ENCODE measurements at regions not wholly inside any gene's neighbourhood (a gene's known extent, or its start where the extent isn't known, plus 50 kb on each side); places are given as distances from the start of the nearest gene placed in this dataset.

DNA sequence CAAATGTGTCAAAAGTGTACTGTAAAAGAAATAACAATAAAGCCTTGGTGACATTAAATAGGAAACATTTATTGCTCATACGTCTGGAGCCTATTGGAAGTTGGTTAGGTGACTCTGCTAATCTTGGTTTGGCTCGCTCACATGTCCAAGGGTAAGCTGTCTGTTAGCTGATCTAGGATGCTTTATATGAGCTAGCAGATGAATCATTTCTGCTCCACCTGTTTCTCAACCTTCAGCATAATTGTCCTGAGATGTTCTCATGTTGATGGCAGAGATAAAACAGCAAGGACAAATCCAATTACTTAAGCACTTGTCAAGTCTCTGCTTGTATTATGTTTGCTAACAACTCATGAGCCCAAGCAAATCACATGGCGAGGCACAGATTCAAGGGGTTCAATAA, 56.0 kb upstream of the CD53 start:
- in situ Hi-C loops (cut with MboI; ENCODE audit: low sequenced_read_pairs), result no loop called here

DNA sequence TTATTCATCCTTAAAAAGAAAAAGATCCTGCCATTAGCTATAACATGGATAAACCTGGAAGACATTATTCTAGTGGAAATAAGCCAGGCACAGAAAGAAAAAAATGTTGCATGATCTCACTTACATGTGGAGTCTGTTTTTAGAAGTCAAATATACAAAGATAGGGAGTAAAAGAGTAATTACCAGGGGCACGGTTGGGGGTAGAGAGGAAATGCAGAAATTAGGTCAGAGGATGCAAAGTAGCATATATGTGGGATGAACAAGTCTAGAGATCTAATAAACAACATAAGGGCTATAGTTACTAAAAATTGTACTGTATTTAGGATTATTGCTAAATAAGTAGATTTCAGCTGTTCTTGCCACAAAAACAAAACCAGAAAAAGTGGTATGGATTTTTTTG, 61.4 kb upstream of the CD53 start:
- in situ Hi-C loops (cut with MboI; ENCODE audit: low sequenced_read_pairs), result no loop called here

DNA sequence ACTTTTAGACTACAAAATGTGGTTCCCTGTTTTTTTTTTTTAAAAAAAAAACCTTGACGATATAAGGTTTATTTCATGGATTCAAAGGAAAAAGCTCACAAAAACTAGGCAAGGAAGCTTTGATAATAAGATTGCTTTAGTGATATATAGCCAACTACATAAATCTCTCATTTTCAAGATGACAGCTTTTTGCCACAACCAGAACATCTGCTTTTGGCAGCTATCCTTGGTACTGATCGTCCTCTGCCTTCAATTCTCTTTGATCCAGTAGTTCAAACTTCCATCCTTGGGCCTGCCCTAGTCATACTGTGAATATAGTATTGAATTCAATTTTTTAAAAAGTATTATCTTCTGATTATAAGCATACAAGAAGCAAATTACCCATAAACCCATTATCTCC, 72.9 kb upstream of the CD53 start:
- in situ Hi-C loops (cut with MboI; ENCODE audit: low sequenced_read_pairs), result no loop called here

DNA sequence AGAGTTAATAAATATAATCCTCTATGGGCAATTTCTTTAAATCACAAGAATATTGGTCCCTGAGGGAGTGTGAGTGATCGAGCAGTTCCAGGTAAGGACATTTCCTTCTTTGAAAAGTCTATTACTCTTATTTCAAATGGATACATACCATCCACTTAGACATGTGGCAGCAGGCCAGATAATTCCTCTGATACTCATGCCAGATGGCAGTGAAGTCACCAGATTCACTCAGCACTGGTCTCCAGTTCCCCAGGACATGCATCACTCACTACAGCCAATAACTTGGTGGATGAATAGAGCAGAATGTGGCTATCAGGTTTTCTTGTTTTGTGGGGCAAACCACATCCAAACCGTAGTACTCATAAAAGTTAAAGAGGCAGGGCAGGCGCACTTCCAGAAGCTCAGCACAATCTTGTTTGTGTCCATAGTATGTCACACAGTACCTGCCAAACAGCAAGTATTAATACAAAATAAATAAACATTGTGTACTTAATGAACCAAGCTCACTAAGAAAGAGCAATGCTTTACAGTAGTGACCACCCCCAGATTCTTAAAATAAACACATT, 74.2 kb upstream of the CD53 start:
- in situ Hi-C loops (cut with MboI; ENCODE audit: low sequenced_read_pairs), result loop anchor here (25.0 kb wide), 1 partner anchor 189 kb away; no protein-coding TSS in a partner anchor

DNA sequence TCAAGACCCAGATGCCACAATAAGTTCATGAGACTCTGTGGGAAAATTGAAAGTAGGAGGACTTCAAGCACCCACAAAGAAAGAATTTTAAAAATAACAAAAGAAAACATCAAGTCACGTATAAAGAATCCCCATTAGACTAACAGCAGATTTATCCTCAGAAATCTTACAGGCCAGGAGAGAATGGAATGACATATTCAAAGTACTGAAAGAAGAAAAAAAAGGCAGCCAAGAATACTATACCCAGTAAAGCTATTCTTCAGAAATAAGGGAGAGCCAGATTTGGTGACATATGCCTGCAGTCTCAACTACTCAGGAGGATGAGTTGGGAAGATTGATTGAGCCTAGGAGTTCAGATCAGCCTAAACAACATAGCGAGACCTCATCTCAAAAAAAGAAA, 84.3 kb upstream of the CD53 start:
- in situ Hi-C loops (cut with MboI; ENCODE audit: low sequenced_read_pairs), result loop anchor here (25.0 kb wide), 1 partner anchor 199 kb away; no protein-coding TSS in a partner anchor

DNA sequence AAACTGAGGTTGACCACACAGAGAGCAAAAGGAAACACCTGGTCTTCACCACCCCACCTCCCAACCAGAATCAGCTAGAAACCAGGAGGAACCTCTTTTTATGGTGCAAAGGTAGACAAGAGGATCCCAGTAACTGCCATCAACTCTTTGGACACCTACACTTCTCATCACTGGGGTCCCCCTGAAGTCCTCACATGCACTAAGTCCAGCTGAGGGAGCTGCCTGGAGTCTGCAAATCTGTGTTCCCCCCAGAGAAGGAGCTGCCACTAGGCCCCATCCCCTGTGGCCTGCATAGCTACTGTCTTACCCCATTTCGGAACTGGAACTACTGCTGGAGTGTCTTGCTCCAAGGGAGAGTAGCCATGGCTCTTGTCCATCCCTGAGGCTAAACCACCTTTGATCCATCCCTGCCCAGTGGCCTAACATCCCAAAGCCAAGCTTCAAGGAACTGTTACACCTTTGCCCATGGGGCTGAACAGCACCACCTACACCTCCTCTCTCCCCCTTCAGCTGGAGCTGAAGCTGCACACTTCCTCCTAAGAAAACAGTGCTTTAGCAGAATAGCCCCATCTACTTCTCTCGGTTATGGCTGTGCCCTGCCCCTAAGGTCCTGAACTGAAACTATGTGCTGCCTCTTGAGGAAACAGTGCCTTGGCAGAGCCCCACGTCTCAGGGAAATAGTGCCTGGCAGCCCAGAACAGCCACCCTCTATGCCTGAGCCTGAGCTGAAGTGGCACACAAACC, 85.4 kb upstream of the CD53 start:
- in situ Hi-C loops (cut with MboI; ENCODE audit: low sequenced_read_pairs), result loop anchor here (25.0 kb wide), 1 partner anchor 200 kb away; no protein-coding TSS in a partner anchor

DNA sequence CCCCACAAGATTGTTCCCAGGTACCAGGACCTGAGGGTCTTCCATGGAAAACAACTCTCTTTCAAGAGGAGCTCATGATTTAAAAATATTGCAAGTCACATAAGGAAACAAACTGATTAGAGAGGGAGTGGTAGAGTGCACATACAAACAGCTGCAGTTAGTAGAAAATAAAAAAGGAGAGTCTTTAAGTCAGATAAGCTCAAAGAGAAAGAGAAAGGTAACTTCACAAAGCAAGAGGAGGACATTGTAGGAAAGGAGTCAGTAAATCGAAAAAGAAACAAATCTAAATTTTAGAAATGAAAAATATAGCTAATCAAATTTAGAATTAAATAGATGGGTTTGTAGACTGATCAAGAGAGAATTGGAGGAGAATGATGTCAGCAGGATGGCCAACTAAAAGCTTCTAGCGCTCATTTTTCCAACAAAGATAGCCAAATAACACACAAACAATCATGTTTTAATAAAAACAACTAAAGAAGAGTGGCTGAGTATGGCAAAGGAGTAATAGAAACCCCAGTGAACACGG, 86.1 kb upstream of the CD53 start:
- in situ Hi-C loops (cut with MboI; ENCODE audit: low sequenced_read_pairs), result loop anchor here (25.0 kb wide), 1 partner anchor 200 kb away; no protein-coding TSS in a partner anchor

DNA sequence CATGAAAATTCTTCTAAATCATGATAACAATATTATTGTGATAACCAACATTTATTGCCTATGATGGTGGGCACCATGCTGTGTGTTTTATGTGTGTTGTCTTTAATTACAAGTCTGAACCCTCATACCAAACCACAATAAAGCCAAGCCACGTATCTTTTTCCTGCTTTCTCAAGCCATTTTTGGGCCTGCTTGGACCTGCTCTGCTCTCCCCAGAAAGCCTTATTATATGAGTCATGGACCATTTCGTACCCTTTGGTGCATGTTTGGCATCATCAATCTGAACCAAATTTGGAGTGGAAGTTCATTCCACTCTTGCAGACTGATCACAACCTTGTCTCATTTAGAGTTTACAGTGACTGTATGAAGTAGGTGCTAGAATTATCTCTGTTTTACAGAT, 87.3 kb upstream of the CD53 start:
- in situ Hi-C loops (cut with MboI; ENCODE audit: low sequenced_read_pairs), result loop anchor here (25.0 kb wide), 1 partner anchor 202 kb away; no protein-coding TSS in a partner anchor

DNA sequence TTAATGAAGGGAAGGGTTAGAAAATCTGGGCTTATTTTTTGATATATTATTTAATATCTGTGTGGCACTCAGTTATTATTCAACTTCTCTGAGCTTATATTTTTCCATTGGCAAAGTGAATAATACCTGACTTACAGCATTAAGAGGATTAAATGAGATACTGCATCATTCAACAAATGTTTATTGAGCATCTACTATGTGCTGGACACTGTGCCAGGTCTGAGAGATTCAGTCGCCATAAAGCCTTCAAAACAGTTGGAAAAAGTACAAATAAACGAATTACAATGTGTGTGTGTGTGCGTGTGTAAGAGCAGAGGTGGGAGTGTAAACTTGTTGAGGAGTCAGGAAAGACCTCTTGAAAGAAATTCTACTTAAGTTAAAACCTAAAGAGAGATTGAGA, 87.9 kb upstream of the CD53 start:
- in situ Hi-C loops (cut with MboI; ENCODE audit: low sequenced_read_pairs), result loop anchor here (25.0 kb wide), 1 partner anchor 202 kb away; no protein-coding TSS in a partner anchor

DNA sequence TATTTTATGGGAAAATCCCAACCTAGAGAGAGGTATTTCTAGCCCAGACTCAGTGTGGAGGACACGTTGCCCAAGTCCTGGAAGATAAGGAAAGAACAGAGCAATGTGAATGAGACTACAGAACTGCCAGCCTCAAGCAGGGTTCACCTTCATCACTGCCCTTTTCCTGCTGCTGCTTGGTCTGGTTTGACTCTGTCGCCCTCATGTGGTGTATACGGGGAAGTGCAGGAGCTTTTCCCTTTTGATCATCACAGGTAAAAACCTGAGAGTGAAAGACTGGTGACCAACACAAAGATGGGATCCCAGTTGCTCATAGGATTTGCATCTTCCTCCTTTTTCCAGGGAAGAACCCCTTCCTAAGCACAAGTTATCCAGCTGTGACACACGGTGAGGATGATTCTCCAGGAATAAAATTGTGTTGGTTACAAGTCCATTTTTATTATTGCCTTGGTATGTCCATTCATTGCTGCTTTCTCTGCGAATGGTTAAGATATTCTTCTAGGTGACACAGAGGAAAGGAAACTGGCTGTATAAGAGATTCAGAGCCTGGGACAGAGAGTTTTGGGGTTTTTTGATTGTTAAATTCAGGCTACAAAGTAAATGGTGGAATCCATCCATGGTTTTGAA, 89.5 kb upstream of the CD53 start:
- in situ Hi-C loops (cut with MboI; ENCODE audit: low sequenced_read_pairs), result loop anchor here (25.0 kb wide), 1 partner anchor 204 kb away; no protein-coding TSS in a partner anchor

DNA sequence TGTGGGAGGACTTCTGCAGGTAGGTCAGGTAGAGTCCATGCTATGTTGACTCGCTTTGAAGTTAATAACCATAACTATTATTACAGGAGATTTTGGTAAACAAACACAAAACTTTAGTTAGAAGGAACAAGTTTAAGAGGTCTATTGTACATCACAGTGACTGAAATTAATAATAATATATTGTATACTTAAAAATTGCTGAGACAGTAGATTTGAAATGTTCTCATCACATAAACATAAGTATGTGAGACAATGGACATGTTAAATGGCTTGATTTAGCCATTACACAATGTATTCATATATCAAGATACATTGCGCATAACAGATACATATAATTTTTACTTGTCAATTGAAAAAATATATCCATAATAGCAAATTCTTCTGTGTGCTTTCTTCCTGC, 91.4 kb upstream of the CD53 start:
- in situ Hi-C loops (cut with MboI; ENCODE audit: low sequenced_read_pairs), result loop anchor here (25.0 kb wide), 1 partner anchor 206 kb away; no protein-coding TSS in a partner anchor

DNA sequence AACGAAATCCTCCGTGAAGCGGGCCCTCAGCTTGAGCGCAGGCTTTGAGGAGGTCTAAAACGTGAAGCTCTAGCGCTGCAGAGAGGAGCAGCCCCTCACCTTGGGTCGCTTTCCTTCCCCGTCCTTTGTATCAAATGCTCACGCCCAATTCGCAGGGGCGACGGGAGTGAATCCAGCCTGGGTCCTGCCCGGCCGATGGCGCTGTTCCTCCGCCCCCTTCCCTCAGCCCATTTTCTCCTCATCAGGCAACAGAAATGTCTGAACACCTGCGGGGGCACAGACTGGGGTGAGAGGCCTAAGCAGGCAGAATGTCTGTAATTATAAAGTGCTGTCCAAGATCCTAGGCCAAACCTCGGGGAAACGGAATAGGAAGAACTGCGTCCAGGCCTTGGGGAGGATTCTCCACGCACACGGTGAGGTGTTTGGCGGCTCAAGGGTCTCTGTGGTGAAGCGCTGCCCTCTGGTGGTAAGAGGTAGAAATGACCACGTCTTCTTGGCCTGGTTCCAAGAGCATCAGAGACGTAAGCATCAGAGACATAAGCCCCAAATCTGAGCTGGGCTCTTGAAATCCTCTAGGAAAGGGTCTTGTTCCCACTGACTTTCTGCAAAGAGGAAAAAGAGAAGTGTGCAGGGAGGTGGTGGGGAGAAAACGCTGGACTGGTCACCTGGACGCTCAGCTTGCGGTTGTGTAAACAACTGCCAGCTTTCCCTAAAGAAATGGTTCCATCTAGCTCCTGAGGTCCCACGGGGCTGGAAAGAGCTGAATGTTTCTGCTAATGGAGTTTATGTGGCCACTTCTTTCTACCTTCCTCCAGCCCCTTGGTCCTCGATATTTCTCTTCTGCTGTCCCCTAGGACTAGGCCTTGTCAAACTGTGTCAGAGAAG, 92.1 kb upstream of the CD53 start:
- in situ Hi-C loops (cut with MboI; ENCODE audit: low sequenced_read_pairs), result loop anchor here (25.0 kb wide), 1 partner anchor 206 kb away; no protein-coding TSS in a partner anchor

DNA sequence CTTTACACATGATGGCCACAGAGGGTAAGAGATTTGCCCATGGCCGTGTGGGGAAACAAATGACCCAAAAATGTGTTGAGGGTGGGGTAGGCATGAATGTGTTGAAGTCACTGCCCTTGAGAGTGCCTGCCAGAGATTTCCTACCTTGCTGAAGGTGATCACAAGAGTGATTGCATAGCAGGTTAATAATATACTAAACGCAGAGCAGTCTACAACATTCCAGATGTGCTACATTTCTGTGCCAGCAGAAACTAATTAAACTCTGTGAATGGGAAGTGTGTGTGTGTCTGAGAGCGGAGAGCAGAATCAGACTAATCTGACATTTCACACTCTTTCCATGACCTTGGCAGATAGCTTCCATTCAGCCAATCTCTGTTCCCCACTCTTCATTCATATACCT, 93.3 kb upstream of the CD53 start:
- in situ Hi-C loops (cut with MboI; ENCODE audit: low sequenced_read_pairs), result loop anchor here (25.0 kb wide), 1 partner anchor 208 kb away; no protein-coding TSS in a partner anchor

DNA sequence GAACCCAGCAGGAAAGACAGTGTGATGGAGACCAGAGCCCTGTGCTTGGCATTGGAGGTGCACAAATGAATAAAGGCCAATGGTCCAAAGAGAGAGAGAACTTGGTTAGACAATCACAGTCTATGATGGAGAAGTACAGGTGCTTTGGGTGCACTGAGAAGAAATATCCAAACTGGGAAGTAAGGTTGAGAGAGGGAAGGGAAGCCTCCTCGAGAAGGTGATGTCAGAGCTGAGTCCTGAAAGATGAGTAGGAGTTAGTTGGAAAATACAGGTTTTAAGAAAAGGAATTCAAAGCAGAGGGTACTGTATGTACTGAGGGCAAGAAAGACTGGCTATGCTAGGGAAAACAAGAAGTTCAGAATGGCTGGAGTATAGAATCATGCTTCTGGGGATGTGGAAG, 94.1 kb upstream of the CD53 start:
- in situ Hi-C loops (cut with MboI; ENCODE audit: low sequenced_read_pairs), result loop anchor here (25.0 kb wide), 1 partner anchor 208 kb away; no protein-coding TSS in a partner anchor

DNA sequence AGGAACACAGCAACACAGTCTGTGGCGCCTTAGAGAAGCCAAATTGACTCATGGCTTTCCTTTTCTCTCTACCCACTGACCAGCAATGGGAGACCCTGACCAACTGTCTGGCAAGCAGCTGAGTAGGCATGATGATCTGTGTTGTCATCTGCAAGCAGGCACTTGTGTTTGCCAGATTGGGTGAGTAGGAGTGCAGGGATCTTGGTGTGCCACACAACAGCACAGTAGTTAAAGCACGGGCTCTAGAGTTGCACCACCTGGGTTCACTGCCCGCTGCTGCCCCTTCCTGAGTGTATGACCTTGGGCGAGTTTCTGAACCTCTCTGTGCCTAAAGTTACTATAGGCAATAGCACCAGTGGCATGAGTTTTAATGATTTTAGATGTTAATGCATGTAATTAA, 95.7 kb upstream of the CD53 start:
- in situ Hi-C loops (cut with MboI; ENCODE audit: low sequenced_read_pairs), result loop anchor here (25.0 kb wide), 1 partner anchor 210 kb away; no protein-coding TSS in a partner anchor

DNA sequence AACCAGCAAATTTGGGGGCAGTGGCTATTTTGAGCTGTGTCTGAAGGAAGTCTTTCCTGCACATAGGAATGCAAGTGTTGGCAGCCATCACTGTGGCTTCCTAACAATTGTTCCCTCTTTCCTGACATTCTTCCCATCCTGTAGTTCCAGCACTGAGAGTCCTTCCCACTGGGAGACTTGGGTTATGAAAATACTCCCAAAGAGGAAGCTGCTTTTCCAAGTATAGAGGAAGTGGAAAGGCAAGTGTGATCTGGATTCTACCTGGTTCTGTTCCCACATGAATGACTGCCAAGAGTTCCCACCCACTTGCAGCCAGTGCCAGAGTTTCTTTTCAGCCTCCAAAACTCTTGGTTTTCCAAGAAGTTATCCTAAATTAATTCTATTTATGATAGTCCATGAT, 98.5 kb upstream of the CD53 start:
- in situ Hi-C loops (cut with MboI; ENCODE audit: low sequenced_read_pairs), result no loop called here

DNA sequence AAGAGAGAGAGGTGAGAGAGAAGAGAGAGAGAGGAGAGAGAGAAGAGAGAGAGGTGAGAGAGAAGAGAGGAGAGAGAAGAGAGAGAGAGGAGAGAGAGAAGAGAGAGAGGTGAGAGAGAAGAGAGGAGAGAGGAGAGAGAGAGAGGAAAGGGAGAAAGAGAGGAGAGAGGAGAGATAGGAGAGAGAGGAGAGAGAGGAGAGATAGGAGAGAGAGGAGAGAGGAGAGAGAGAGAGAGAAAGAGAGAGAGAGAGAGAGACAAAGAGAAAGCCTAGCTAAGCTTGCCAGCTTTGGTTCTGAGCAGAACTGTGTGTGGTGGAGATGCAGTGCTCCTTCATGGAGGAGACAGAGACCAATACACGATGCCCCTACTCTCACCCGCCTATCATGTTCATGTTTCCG, 99.1 kb upstream of the KCNA3 start:
- in situ Hi-C loops (cut with MboI; ENCODE audit: low sequenced_read_pairs), result no loop called here

DNA sequence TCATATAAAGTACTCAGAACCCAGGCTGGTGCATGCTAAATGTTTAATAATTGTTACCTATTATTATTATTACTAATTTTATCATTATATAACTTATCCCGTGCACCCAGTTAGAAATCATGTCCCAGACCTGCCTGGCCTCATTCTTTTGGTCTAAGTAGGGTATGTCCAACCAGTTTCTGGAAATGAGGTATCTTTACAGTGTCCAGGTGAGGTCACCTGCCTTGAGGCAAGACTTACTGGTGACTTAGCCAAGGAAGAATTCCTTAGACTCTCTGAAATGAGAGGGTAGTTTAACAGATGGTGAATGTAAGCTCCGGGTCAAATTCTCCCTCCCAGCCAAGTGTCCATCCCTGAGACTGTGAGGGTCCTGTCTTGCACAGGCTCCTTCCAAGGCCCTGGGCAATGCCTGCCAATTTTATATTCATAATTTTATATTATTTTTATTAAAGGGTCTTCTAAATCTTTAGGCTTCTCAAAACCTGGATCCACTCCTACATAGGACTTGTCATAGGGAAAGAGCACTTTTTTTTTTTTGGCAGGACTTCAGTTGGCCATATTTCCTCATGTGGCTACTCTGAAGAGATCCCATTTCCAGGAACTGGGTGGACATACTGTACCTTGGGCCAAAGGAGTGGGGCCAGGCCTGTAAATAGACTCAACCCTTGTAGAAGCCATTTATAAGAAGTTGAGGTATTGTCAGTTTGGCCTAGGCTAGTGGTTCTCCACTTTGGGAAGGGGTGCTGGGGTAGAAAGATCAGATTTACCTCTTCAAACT, 96.7 kb upstream of the KCNA3 start:
- in situ Hi-C loops (cut with MboI; ENCODE audit: low sequenced_read_pairs), result no loop called here

DNA sequence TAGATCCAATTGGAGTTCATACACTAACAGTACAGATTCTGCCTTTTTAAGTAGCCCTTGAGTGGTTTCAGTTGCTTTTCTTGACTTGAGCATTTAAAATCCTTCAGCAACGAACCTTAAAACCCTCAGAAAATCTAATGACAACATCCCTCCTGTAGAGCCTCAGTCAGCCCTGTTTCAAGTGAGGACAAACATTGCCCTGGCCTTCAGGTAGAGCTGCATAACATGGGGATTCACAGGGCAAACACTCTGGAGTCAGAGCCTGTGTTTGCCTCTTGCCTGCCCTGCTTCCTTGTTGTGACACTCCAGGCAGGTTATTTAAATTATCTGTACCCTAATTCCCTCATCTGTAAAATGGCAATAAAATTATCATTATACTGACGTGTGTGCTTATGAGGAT, 96.1 kb upstream of the KCNA3 start:
- in situ Hi-C loops (cut with MboI; ENCODE audit: low sequenced_read_pairs), result no loop called here

Data from HL-60/S4 (cell line).